GM21529 (cell line): ENCODE measurements at regions not wholly inside any gene's neighbourhood (a gene's known extent, or its start where the extent isn't known, plus 50 kb on each side); places are given as distances from the start of the nearest gene placed in this dataset.
"Not testable (repeated sequence)": the region's sequence is repeated elsewhere in the genome, so short reads cannot be mapped to it uniquely, and the experiment has no call there.

Source experiments
- ATAC-seq: cut with Tn5 transposase; IDR thresholded peaks from one replicate; pipeline ENCODE4 v1.9.1; 2021; ENCODE audit not compliant: unreplicated experiment

GRCh38 chr6:14475306-14475705 lies 357.7 kb downstream of the CD83 start:
- no peak for ATAC-seq

GRCh38 chr6:14476793-14477531 lies 359.4 kb downstream of the CD83 start:
- no peak for ATAC-seq

GRCh38 chr6:14477559-14477958 lies 360.0 kb downstream of the CD83 start:
- no peak for ATAC-seq

DNA sequence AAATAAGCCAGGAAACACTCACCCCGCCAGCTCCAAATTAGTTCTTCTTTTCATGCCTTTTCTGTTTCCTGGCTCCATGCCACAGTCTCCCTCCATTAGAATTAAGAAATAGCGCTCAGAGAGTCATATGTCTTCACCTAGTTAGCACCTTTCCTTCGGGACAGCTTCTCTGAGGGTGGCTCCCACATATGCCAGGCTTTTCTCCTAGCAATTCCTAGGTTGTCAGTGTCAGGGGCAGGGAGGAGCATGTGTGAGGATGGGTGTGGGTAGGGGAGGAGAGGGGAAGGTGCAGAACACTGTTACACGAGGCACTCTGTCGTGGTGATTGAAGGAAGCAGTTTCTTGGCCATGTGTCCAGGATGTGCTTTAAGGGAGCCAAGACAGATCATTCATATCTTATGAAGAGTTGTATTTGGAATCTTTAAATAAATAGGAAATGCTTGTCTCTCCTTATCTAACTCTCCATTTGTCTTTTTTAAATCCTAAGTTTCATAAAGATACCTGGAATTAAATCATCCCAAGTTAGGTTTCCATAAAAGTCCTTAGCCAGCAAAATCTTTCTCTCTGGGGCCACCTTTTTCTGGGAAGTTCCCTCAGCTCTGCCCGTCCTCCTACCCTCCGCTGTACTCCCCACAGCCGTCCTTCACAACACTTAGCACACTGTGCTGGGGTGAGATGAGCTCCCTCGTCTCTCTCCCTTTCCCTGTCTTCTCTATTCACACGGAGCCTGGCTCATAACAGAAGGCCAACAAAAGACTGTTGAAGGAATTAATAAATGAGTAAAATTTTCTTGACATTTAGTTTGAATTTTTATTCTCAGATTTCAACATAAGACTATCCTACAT lies 361.0 kb downstream of the CD83 start:
- no peak for ATAC-seq

GRCh38 chr6:14481946-14482345 lies 364.4 kb downstream of the CD83 start:
- ATAC-seq: not testable (repeated sequence)

DNA sequence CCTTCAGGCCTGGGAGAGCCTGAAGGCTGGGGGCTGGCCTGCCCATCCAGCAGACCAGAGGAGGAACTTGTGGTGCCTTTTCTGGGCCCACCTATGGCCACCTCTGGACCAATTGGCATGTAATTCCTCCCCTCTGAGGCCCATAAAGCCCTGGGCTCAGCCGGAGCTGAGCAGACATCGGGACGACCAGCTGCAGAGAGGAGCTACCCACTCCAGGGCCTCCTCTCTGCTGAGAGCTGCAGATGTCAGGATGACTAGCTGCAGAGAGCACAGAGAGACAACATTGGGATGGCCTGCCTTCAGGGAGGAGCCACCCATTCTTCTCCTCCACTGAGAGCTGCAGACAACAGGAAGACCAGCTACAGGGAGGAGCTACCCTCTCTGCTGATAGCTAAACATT lies 370.1 kb downstream of the CD83 start:
- no peak for ATAC-seq

- ATAC-seq: no peak
Observed at GRCh38 chr6:14488180-14488579, 370.6 kb downstream of the CD83 start.

DNA sequence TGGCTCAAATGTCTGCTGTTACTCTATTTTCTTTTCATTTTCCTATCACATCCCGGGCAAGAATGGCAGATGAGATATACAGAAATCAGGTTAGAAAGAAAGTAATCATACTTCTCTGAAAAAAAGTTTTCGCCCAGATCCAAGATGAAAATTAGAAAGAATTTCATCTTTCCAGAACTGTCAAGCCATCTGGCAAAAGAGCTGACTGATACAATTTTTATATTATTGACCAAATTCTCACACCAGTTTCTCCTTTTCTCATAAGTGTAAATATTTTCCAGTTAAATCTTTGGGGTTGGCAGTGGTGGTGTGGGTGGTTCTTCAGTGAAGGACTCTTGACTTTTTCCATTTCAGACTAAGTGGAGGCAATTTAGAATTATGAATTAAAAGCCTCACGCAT lies 371.9 kb downstream of the CD83 start:
- ATAC-seq: no peak

GRCh38 chr6:14498748-14499147 lies 381.2 kb downstream of the CD83 start:
- ATAC-seq: no peak

DNA sequence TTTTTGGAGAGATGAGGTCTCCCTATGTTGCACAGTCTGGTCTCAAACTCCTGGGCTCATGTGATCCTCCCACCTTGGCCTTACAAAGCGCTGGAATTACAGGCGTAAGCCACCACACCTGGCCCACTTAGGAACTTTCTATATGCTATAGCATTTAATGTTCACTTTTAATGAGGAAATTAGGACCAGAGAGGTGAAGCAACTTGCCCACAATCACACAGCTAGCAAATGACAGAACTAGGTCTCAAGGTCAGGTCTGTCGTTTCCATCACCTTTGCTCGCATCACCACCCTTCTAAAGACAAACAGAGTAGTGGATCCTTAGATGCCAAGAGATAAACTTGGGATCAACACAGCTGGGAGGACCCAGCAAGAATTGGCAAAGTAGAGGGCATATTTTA lies 381.7 kb downstream of the CD83 start:
- no peak for ATAC-seq

DNA sequence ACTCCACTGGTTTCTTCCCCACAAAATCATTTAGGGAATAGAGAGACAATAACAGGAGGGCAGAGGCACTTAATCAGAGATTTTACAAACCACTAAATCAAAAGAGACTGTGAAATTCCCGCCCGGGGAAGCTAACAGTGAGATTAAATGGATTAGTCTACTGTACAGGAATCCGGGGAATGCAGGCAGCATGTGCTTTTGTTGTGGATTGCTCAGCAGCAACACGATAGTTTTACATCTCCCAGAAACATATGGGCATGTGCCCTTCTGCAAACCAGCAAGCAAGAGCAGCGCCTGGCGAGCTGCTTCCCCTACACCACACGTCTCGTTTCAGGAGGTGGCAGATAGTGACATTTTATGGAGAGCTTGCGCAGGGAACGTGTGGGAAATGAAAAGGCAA lies 382.3 kb downstream of the CD83 start:
- ATAC-seq: no peak

DNA sequence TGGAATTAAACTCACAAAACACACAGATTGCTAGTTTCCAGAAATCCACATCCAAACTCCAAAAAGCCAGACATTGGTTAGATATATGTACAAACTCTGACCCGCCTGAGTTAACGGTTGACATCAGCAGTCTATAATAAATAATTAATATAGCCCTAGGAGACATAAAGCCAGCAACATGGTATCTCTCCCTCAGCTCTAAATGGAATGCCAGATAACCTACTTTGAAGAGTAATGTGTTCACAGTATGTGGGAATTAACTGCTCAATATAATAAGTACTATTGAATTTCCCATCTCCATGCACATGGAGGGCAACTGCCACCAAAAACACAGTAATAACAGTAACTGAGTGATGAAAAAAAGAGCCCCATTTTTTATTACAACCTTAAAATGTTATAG lies 383.2 kb downstream of the CD83 start:
- no peak for ATAC-seq

DNA sequence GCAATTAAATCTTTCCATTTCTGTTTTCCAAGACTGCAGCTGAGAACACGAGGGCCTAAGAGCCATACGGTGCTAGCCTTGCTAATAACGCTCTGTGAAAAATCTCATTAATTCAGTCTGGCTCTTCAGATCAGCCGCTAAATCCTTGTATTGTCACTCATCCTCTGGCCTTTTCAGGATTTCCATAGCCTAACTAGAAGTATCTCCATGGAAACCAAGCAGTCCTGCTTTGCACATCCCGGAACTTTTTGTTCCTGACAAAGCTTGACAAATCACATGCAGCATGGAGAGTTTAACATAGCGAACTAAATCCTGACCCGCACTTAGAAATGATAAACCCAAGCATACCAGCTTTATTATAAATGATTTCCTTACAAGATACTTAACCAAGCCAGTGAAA lies 383.7 kb downstream of the CD83 start:
- ATAC-seq: no peak

- no peak for ATAC-seq
Observed at GRCh38 chr6:14501914-14502313, 384.3 kb downstream of the CD83 start.

DNA sequence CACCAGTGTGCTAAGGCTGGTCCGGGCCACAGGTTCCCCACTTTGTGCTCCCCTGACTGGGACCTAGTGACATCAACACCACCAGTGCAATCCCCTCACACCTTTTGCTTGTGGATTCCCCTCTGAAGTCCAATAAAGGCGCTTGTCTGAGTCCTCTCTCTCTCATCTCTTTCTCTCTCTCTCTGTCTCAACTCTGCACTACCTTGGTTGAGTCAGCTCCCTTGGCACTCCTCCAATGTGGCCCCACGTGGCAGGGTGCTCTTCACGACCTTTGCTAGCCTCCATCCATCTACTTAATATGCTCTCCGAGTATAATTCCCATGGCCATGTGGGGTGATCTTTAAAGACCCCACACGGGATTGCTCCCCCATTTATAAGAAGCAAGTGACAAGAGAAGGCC lies 385.0 kb downstream of the CD83 start:
- ATAC-seq: no peak

GRCh38 chr6:14505401-14505800 lies 387.8 kb downstream of the CD83 start:
- ATAC-seq: no peak

- no peak for ATAC-seq
Observed at GRCh38 chr6:14506656-14507246, 389.2 kb downstream of the CD83 start.

- no peak for ATAC-seq
Observed at GRCh38 chr6:14509120-14509519, 391.5 kb downstream of the CD83 start.

GRCh38 chr6:14510038-14510437 lies 392.5 kb downstream of the CD83 start:
- no peak for ATAC-seq

DNA sequence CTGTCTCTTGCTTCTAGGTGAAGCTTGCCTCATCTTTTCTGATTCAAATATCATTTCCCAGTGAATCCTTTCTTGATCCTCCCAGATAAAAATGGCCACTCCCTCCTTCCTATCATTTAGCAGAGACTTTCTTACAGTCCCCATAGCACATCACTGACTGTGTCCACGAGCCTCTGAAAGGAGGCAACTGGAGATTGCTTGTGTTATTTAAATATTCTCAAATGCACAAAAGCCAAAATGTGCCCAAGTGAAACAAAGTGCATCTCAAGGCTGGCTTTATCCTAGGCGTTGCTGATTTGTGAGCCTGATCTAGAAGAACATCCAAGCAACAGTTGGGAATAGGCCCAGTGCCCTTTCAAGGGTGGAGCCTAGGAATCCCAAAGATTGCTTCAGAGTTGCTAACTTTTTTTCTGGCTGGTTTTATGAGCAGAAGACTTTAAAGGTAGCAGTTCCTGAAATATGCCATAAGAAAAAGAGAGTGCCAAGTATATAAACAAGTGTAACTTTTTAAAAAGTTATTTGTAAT lies 393.6 kb downstream of the CD83 start:
- ATAC-seq: no peak

DNA sequence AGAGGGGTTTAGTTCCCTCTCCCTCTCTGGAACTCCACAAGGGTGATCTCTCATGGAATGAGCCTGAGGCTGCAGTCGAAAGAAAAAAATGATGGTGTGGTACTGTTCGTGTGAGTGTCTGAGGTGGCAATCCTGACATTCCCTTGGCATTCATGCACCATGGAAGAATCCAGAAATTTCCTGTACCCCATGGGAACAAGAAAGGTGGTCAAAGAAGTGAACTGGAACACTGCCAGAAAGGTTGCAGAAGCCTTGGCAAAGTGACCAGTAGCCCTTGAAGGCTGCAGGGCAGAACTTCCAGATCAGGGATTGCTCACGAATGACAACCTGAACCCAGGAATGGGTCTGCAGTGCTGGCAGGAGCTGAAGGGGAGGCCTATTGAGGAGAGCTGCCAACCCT lies 394.7 kb downstream of the CD83 start:
- ATAC-seq: no peak
